ENCODE measurements at regions not wholly inside any gene's neighbourhood (a gene's known extent, or its start where the extent isn't known, plus 50 kb on each side); places are given as distances from the start of the nearest gene placed in this dataset.

DNA sequence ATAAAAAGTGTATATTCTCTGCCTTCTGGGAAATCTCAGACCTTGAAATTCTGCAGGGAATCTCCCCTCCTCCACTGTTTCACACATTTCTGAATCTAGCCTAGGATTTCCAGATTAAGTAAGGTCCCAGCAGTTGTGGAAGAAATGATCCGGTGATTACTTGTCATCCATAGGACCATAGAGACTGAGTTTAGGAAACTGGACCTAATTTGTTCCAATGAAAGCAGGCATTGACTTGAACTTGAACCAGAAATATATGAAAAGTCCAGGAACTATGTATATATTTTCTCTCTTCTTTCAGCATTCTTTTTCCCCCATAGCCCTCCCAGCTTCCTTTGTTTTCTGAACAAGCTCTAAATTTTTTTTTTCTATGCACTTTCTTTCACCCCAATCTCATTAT lies 149.5 kb upstream of the SPAG17 start:
- Histone ChIP-seq H3K9ac (ENCODE audit: low read depth, low read length) (no peak overlapping the region), H3K56ac (ENCODE audit: extremely low read depth, insufficient read depth, low read length) (no peak overlapping the region), H3K23ac (ENCODE audit: low read depth, low read length) (no peak overlapping the region), H4K5ac (ENCODE audit: low read depth, low read length) (no peak overlapping the region), H3K9me3 (ENCODE audit: control insufficient read depth, insufficient read depth, low read length) (no peaks in the 10 kb centered on the region), H3K18ac (ENCODE audit: low read depth, low read length) (no peak overlapping the region), H3K4ac (ENCODE audit: low read depth, low read length) (no peak overlapping the region), H3K14ac (replicated peaks; ENCODE audit: low read depth, low read length) (no peak overlapping the region), H2AK9ac (replicated peaks; ENCODE audit: low read depth, low read length, poor library complexity) (no peak overlapping the region), H2AK5ac (ENCODE audit: low read depth, low read length) (no peak overlapping the region), H3K27me3 (ENCODE audit: control insufficient read depth, insufficient read depth, low read length) (no peaks in the 10 kb centered on the region), H2BK5ac (ENCODE audit: low read depth, low read length, poor library complexity, severe bottlenecking) (no peak overlapping the region), H3K27ac (ENCODE audit: insufficient read depth, low read length) (no peak overlapping the region), H3K9me1 (ENCODE audit: insufficient read depth, low read length) (no peaks in the 10 kb centered on the region), H2BK15ac (ENCODE audit: low read depth, low read length) (no peak overlapping the region), H2AFZ (replicated peaks; ENCODE audit: low read length, poor library complexity) (no peak overlapping the region), H3K4me3 (ENCODE audit: insufficient read depth, low read depth, low read length) (no peak overlapping the region), H3K36me3 (ENCODE audit: control insufficient read depth, insufficient read depth, low read length) (no peaks in the 10 kb centered on the region), H4K8ac (ENCODE audit: low read depth in 2 of 2, low read length in 2 of 2) (no peak overlapping the region), H4K91ac (ENCODE audit: insufficient read depth, low read depth, low read length) (no peak overlapping the region), H3K4me2 (ENCODE audit: low read depth, low read length) (no peak overlapping the region), H2BK120ac (ENCODE audit: low read depth, low read length) (no peak overlapping the region), H3K4me1 (ENCODE audit: control insufficient read depth, insufficient read depth, low read length) (no peaks in the 10 kb centered on the region), H2BK20ac (ENCODE audit: low read depth, low read length) (no peak overlapping the region), H3K79me1 (ENCODE audit: low read depth in 1 of 2, low read length in 2 of 2) (no peaks in the 10 kb centered on the region), H4K20me1 (ENCODE audit: insufficient read depth, low read length) (no peaks in the 10 kb centered on the region)
- no peak for TF ChIP-seq MAFK (IDR thresholded peaks at IDR 0.05; ENCODE audit: low read depth, low read length)
- TF ChIP-seq POLR2A (IDR thresholded peaks at IDR 0.05; ENCODE audit: low read depth, low read length): no peak
- no peak for TF ChIP-seq RAD21 (IDR thresholded peaks at IDR 0.05; ENCODE audit: low read length)
- dilution Hi-C loops (cut with HindIII; ENCODE audit: low sequenced_read_pairs, unreplicated experiment): no loop called here
- no peak for ATAC-seq (ENCODE audit: low read depth)
- BruUV-seq (replicated peaks): no TSS peak
- DNase-seq: no peak
- intact Hi-C loops (cut with micrococcal nuclease): no loop called here
- in situ Hi-C loops (cut with MboI; ENCODE audit: low sequenced_read_pairs): no loop called here
- no CpG with 5 or more reads among the region's 1 CpG for WGBS, 2 experiments (ENCODE audit: extremely low coverage in 2 of 2, insufficient read length in 1 of 2)
- POLR2A ChIA-PET (ENCODE audit: unreplicated experiment): no interaction called here
- CTCF ChIA-PET: no interaction called here
